Neural crest cell (in vitro differentiated cells): ENCODE measurements at regions not wholly inside any gene's neighbourhood (a gene's known extent, or its start where the extent isn't known, plus 50 kb on each side); places are given as distances from the start of the nearest gene placed in this dataset.

Experiments
- DNase-seq: peaks from one replicate; pipeline ENCODE4 v3.0.0; 2021; ENCODE audit warnings: low read depth, mixed read lengths, low spot score
- H3K27ac Mint-ChIP-seq: one replicate; pipeline ENCODE4 v1.8.0; 2021; ENCODE audit warnings: mild to moderate bottlenecking, mixed read lengths; ENCODE audit not compliant: unreplicated experiment
- H3K27me3 Mint-ChIP-seq: 2 replicates; pipeline ENCODE4 v1.8.0; 2021; ENCODE audit warnings: low read depth, mild to moderate bottlenecking, mixed read lengths
- H3K36me3 Mint-ChIP-seq: 2 replicates; pipeline ENCODE4 v1.8.0; 2021; ENCODE audit warnings: low read depth, mild to moderate bottlenecking, mixed read lengths
- H3K4me1 Mint-ChIP-seq: 2 replicates; pipeline ENCODE4 v1.8.0; 2021; ENCODE audit warnings: mixed read lengths
- H3K4me3 Mint-ChIP-seq: one replicate; pipeline ENCODE4 v1.8.0; 2021; ENCODE audit warnings: mild to moderate bottlenecking, mixed read lengths
- H3K9me3 Mint-ChIP-seq: 2 replicates; pipeline ENCODE4 v1.8.0; 2021; ENCODE audit warnings: mixed read lengths
- TF ChIP-seq, protein P1 (sequence below): fragments of 200-600 bp; sonication (generic); conservative IDR thresholded peaks from 2 replicates; pipeline ENCODE4 v1.5.0; 2021; ENCODE audit warnings: antibody characterized with exemption, mild to moderate bottlenecking

DNA sequence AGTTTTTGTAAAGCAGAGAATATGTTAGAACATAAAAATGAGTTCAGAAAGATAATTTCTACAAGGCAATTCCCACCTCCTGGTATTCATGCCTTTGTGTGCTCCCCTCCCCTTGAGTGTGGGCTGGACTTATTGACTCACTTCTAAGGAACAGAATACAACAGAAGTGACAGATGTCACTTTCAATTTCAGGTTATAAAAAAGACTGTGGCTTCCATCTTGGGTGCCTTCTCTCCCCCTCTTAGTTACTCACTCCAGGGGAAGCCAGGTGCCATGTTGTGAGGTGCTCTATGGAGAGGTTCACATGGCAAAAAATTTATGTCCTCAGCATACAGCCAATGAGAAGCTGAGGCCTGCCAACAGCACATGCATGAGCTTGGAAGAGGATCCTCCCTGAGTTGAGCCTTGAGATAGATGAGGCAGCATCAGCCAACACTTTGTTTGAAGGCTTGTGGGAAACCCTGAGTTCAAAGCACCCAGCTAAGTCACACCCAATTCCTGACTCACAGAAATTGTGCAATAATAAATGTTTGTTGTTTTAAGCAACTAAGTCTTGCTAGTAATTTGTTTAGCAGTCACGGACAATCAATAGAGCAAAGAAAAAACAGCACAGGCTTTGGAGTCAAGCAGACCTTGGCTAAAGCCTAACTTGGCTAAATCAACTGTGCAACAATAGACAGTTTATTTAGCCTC is 73.5 kb upstream of the NGF start:
- no peaks in the 10 kb centered on the region for H3K36me3 Mint-ChIP-seq
- H3K4me1 Mint-ChIP-seq = no peaks in the 10 kb centered on the region
- H3K9me3 Mint-ChIP-seq = peaks cover under 1% of the 10 kb centered on the region
- H3K27me3 Mint-ChIP-seq = no peaks in the 10 kb centered on the region
- no peak for DNase-seq
- no peak overlapping the region for H3K27ac Mint-ChIP-seq
- H3K4me3 Mint-ChIP-seq = no peak overlapping the region
- TF ChIP-seq, protein P1, sequence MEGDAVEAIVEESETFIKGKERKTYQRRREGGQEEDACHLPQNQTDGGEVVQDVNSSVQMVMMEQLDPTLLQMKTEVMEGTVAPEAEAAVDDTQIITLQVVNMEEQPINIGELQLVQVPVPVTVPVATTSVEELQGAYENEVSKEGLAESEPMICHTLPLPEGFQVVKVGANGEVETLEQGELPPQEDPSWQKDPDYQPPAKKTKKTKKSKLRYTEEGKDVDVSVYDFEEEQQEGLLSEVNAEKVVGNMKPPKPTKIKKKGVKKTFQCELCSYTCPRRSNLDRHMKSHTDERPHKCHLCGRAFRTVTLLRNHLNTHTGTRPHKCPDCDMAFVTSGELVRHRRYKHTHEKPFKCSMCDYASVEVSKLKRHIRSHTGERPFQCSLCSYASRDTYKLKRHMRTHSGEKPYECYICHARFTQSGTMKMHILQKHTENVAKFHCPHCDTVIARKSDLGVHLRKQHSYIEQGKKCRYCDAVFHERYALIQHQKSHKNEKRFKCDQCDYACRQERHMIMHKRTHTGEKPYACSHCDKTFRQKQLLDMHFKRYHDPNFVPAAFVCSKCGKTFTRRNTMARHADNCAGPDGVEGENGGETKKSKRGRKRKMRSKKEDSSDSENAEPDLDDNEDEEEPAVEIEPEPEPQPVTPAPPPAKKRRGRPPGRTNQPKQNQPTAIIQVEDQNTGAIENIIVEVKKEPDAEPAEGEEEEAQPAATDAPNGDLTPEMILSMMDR = no peak

DNA sequence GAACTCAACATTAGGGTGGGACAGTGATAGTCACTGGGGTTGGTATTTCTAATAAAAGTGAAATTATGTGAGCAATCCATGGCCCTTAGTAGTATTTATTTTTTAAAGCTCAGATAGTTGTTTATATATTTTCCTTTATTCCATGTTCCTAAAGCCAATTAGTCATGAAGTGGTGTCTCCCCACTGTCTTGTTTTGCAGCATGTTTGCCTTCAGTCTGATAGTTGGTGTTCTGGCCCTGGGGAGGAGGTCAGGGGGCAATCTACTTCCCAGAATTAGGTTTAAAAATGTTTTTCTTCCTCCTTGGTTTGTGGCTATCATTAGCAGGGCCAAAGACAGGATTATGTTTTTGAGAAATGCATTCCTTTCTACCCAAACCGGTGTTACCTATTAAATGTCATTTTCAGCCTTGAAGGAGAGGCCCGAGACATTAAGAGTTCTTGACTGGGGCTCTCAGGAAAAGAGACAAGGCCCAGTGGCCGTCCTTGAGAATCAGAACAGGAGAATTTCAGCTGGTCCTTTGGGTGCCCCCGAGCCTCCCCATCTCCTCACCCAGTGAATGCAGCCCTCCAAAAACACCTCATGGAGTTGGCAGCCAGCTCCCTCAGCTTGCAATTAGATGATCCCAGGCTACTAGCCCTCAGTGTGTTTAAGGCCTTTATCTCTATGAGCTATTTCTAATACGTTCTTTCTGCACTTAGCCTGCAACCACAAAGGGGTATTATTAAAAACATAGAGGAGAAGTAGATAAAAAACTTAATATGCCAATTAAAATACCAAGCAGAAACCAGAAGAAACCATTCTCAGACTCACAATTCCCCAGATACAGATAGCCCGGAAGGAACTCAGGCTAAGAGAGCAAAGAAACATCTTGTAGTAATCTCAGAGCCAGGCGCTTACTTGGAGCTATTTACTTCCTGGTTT is 71.3 kb upstream of the NGF start:
- TF ChIP-seq, protein P1 = no peak
- DNase-seq = no peak
- Mint-ChIP-seq H3K27me3 (no peaks in the 10 kb centered on the region), H3K4me3 (no peak overlapping the region), H3K27ac (no peak overlapping the region), H3K4me1 (peaks cover 5% of the 10 kb centered on the region), H3K36me3 (no peaks in the 10 kb centered on the region), H3K9me3 (no peaks in the 10 kb centered on the region)

DNA sequence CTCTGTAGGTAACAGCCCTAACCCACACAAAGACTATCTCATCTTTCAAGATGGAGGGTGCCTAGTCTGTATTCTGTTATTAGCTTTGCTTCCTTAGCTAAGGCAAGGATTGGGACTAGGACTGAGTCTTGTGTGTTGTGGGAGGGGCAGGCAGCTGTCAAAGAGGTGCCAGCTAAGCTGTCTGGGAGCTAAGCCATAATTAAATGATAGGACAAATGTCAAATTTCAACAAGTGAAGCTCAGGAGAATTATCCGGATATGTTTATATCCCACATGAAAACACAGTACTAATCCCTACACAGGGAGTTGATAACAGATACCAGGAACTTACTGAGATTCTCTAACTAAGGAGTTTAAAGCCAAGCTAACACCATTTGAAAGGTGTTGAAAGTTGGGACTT is 70.5 kb upstream of the NGF start:
- H3K27me3 Mint-ChIP-seq = no peaks in the 10 kb centered on the region
- H3K4me1 Mint-ChIP-seq = peaks cover 5% of the 10 kb centered on the region
- H3K4me3 Mint-ChIP-seq = no peak overlapping the region

DNA sequence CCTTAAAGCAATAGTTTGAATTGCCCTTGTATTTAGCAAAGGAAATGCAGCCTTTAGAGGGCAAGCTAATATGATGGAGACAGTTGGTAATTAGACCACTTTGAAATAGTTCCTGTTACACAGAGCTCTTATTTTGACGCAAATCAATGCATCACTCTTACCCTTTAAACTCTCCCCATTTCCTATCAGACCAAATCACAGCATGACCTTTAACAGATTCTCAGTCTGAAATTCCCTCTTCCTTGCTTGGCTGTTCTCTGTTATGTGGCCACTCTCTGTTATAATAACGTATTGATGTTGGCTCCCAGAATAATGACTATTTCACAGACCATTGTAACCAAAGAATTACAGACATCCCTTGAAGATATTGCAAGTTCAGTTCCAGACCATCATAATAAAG is 66.9 kb upstream of the NGF start:
- H3K9me3 Mint-ChIP-seq = no peaks in the 10 kb centered on the region
- no peak for DNase-seq
- no peak overlapping the region for H3K27ac Mint-ChIP-seq

More for the DNA sequence above, 70.5 kb upstream of the NGF start:
- H3K9me3 Mint-ChIP-seq = no peaks in the 10 kb centered on the region
- DNase-seq = no peak
- no peak overlapping the region for H3K27ac Mint-ChIP-seq
- TF ChIP-seq, protein P1 = no peak
- no peaks in the 10 kb centered on the region for H3K36me3 Mint-ChIP-seq

DNA sequence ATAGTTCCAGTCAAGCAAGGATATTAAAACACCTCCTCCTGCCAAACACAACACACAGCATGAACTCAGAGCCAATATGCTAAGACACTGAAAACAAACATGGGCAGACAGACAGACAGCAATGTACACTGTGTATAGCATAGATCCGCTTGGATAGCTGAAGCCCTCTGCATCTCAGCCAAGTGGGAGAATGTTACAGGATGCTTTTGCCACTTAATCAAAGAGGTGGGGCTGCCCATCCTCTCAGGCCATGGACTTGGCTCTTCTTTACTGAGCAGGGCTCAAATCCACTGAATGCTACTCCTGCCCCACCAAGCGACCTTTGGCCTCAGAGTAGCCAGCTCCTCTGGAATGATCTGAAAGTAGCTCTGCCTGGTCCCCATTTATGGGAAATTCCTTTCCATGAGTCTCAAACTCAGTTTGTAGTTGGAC is 64.7 kb upstream of the NGF start:
- no peak overlapping the region for H3K4me3 Mint-ChIP-seq
- no peaks in the 10 kb centered on the region for H3K9me3 Mint-ChIP-seq
- no peak overlapping the region for H3K27ac Mint-ChIP-seq
- DNase-seq = no peak
- H3K36me3 Mint-ChIP-seq = no peaks in the 10 kb centered on the region
- TF ChIP-seq, protein P1 = no peak
- H3K27me3 Mint-ChIP-seq = no peaks in the 10 kb centered on the region
- H3K4me1 Mint-ChIP-seq = peaks cover 5% of the 10 kb centered on the region

More for the DNA sequence above, 66.9 kb upstream of the NGF start:
- Mint-ChIP-seq H3K4me1 (peaks cover 5% of the 10 kb centered on the region), H3K27me3 (no peaks in the 10 kb centered on the region), H3K4me3 (no peak overlapping the region), H3K36me3 (no peaks in the 10 kb centered on the region)
- TF ChIP-seq, protein P1 = no peak
